Anterior cingulate cortex (tissue), 58 donors: ENCODE measurements at regions not wholly inside any gene's neighbourhood (a gene's known extent, or its start where the extent isn't known, plus 50 kb on each side); places are given as distances from the start of the nearest gene placed in this dataset.

Source experiments
- DNase-seq, 58 donors: peaks; one replicate each; lab custom pipeline; 2025; lab: John Stamatoyannopoulos, UW

DNA sequence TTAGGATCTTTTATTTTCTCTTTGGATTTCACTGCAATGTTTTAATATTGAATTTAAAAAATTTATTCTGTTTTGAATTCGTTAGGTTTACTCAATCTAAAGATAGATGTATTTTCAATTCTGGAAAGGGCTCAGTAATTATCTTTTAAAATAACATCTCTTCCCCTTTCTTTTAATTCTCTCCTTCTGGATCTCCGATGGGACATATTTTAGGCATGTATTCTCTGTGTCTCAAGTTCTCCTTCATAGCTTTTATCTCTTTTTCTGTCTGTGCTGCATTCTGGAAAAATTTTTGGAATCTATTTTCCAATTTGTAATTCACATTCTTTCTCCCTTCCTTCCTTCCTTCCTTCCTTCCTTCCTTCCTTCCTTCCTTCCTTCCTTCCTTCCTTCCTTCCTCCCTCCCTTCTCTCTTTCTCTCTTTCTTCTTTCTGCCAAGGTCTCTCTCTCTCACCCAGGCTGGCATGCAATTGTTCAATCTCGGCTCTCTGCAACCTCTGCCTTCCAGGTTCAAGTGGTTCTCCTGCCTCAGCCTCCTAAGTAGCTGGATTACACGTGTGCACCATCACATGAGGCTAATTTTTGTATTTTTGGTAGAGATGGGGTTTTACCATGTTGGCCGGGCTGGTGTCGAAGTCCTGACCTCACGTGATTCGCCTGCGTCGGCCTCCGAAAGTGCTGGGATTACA is 98.5 kb upstream of the CTTNBP2 start:
- no peak for DNase-seq

GRCh38 chr7:117972606-117973005 is 99.4 kb upstream of the CTTNBP2 start:
- no peak for DNase-seq

DNA sequence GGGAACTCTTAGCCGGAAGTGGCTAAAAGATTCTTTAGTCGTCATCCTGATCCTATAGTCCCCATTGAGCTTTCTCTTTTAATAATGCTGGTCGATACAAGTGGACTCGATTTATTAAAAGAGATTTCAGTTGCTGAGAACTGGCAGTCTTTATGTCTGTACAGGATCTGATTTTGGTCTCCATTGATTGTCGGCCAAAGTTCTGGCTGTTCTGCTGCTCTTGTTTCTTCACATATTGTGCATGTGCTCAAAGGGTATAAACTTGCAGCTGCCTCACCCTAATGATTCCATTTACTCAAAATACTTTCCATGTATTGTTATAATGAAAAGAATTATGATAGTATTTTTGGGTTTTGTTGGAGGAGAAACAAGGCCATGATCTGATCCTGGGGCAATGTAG is 100.7 kb upstream of the CTTNBP2 start:
- DNase-seq: no peak

DNA sequence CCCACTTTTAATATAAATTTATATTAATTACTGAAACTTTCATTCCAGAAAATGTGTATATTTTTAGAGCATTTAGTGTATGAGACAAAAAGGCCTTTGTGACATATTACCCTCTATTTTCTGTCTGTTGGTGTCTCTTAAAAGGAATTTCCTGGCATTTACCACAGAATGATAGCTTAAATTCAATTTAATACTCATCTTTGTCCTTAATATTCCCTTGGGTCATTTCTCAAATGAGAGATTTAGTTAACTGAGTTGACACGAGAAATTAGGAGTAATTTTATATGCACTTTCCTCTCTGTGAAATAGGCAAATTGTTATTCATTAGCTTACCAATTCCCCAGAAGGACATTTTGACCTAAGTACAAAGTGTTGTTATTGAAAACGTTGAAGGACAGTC is 101.7 kb upstream of the CTTNBP2 start:
- DNase-seq: no peak

DNA sequence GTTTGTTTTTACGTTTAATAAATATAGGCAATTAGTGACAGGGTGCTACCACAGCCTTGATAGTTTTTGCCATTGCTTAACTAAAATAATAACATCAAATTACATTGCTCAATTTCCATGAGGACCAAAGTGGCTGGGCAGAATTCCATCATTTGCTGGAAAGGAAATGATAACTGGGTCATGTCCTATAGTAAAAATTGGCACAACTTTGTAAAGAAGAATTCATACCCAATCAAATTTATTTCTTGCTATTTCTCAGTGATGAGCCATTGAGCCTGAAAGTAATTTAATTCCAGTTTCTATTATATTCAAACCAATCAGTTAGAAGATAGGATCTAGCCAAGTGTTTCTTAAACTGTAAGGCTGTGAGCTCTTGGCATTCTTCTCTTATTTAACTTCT is 102.2 kb upstream of the CTTNBP2 start:
- no peak for DNase-seq

GRCh38 chr7:117979954-117980497 is 106.8 kb upstream of the CTTNBP2 start:
- no peak for DNase-seq

GRCh38 chr7:117982071-117983055 is 109.1 kb upstream of the CTTNBP2 start:
- no peak for DNase-seq

GRCh38 chr7:117986645-117987269 is 113.5 kb upstream of the CTTNBP2 start:
- DNase-seq: no peak

DNA sequence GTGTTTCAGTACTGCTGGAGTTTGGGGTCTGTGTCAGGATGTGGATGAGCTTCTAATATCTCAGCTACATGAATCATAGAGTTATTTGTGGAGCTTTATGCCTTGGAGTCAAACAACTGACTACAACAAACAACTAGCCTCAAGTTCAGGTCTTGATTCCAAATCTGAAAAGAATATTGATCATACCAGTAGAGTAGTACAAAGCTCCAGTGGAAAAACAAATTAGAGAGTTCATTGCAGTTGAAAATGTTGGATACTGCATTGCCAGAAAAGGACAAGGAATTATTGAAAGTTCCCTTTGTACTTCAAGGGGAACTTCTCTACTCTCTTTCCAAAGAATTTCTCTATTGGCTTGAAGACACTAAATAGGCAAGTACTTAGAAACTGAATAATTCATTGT is 117.6 kb upstream of the CTTNBP2 start:
- no peak for DNase-seq

DNA sequence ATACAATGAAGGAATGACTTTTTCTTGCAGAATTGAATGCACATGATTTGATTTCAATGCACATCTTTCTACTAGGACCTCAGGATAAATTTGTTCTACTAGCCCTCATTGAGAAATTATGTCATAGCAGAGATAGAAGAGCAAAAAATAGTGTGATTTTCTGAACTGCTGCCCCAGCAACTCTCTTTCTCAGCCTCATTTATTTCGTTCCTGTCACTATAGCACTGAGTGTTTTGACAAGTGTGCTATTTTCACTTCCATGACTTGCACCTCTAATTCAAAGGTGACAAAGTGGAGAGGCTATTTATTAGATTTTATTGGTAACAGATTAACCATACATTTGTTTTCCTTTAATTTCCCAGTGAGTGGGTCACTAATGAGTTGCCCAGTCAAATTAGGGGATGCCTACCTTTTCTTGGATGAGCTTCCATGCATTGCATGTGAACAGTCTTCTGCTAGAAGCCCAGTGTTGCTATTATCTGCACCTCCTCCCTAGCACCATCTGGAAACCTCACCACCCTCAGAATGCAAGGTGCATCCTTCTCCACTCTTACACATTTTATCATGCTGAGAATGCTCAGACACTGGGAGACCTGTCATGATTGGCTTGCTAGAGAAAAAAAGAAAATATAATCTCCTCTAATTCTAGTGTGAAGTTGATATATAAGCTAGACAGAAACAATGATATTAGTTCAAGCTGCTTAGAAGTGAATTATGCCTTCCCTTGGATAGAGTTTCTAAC is 119.6 kb upstream of the CTTNBP2 start:
- DNase-seq: peak in 7 of 58 donors; percentile 4 to 59 (median 28)

- peak in 18 of 58 donors; percentile 6 to 59 (median 16) for DNase-seq
These were observed 120.2 kb upstream of the CTTNBP2 start for GRCh38 chr7:117993377-117994003.

DNA sequence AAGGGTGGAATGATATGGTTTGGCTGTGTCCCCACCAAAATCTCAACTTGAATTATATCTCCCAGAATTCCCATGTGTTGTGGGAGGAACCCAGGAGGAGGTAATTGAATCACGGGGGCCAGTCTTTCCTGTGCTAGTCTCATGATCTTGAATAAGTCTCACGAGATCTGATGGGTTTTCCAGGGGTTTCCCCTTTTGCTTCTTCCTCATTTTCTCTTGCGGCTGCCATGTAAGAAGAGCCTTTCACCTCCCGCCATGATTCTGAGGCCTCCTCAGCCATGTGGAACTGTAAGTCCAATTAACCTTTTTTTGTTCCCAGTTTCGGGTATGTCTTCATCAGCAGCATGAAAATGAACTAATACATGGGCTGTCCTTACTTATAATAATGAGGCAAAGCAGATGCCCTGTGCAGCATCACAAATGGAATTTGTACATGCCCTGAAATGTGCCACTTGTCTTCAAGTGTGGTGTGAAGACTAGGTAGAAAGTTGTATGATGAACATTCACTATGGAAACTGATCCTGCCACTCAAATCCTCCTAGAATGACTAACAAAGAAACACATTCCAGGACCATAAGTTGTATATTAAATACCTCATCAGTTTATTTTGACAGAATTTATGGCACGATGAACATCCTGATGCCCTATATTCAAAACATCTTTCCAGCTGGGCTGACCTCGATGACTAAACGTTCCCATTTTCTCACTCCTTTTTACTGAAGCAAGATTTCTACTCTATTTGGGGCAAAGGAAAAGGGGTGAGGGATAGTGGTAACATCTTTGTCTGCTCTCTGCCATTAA is 122.8 kb upstream of the CTTNBP2 start:
- DNase-seq: no peak

- no peak for DNase-seq
These were observed 124.9 kb upstream of the CTTNBP2 start for GRCh38 chr7:117997862-117998825.

DNA sequence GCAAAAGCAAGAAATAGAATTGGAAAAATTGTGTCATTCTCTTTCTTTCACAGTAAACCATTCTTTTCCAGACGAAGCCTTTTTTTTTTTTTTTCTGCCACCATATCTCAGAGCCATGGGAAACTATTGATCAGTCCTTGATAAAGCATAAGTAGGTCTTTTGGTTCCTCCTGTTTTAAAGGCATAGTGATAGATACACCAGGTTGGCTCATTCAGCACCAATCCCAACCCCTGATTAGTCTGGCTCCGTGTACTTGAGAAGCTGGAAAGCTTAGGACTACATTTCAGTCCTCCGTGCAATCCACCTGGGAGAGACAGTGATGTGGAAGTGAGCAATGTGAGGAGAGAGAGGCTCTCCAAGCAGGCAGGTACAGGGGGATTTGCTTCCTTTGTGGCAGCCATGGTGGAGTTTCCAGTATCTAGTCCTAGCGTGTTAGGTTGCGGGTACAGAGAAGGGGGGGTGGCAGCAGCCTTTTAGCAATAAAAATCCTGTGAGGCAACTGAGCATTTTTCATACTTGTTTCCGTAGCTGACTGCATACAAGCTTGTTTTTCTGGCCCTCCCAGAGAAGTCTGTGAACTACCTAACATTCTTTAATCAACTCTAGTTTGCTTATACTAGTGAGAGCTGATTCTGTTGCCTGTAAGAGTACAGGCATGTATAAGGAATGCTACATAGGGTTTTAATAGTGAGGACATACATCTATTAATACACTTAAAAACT is 127.4 kb upstream of the CTTNBP2 start:
- DNase-seq: no peak

- DNase-seq: no peak
These were observed 130.2 kb upstream of the CTTNBP2 start for GRCh38 chr7:118003476-118003875.

- peak in 8 of 58 donors; percentile 2 to 14 (median 8) for DNase-seq
These were observed 131.8 kb upstream of the CTTNBP2 start for GRCh38 chr7:118005026-118005425.

DNA sequence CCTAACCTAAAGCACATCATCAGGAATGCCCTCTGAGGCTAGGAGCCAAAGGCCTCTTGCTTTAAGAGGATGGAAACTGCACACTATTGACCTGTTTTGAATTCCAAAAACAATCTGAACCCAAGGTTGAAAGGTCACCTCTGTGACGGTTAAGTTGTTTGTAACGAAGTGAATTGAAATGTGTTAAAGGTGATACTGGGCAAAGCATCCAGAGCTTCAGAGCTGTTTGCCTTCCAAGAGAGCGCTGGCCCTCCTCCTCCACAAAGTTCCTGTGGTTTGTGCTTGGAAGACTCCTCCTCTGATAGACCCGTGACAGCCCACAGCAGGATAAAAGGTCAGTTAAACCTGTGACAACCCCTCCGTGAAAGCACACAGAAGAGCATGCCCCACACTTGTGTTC is 133.7 kb upstream of the CTTNBP2 start:
- no peak for DNase-seq
